Vagina (tissue), 2 donors: ENCODE measurements at regions not wholly inside any gene's neighbourhood (a gene's known extent, or its start where the extent isn't known, plus 50 kb on each side); places are given as distances from the start of the nearest gene placed in this dataset.

Experiments
- DNase-seq, 2 donors: peaks; one replicate each; pipeline ENCODE4 v3.0.0-alpha.2; 2017; ENCODE audit errors: extremely low spot score in 2 of 2
- H3K27ac ChIP-seq: fragments of 200-600 bp; sonication (generic); one replicate; pipeline ENCODE4 v1.5.1; 2019
- H3K27me3 ChIP-seq: fragments of 200-600 bp; sonication (generic); one replicate; pipeline ENCODE4 v1.5.1; 2019
- H3K36me3 ChIP-seq, 2 donors: fragments of 200-600 bp; sonication (generic); one replicate each; pipeline ENCODE4 v1.5.1; 2017 to 2019
- H3K4me1 ChIP-seq: fragments of 200-600 bp; sonication (generic); one replicate; pipeline ENCODE4 v1.5.1; 2019
- H3K4me3 ChIP-seq, 2 donors: fragments of 200-600 bp; sonication (generic); 1 replicate in 1 of 2; 2 replicates in 1 of 2; pipeline ENCODE4 v1.5.1; 2016 to 2019
- H3K9me3 ChIP-seq: fragments of 200-600 bp; sonication (generic); one replicate; pipeline ENCODE4 v1.5.1; 2019
- CTCF ChIP-seq, 3 experiments: fragments of 450-650 bp in 2 of 3; fragments of 200-600 bp in 1 of 3; sonication (generic) in 1 of 3; IDR thresholded peaks; one replicate each; pipeline ENCODE4 v1.5.1; 2017 to 2019; ENCODE audit warnings: antibody characterized with exemption in 3 of 3, mild to moderate bottlenecking in 2 of 3, moderate library complexity in 2 of 3
- POLR2A ChIP-seq, 2 donors: fragments of 450-650 bp; IDR thresholded peaks; one replicate each; pipeline ENCODE4 v1.6.1; 2017; ENCODE audit warnings: antibody characterized with exemption in 2 of 2, mild to moderate bottlenecking in 2 of 2, moderate library complexity in 2 of 2
- POLR2AphosphoS5 ChIP-seq, 2 donors: sonication (generic); formaldehyde crosslinking; IDR thresholded peaks; one replicate each; pipeline ENCODE4 v1.9.0; 2017; ENCODE audit warnings: antibody characterized with exemption in 2 of 2, mild to moderate bottlenecking in 2 of 2, low read depth in 1 of 2; ENCODE audit not compliant: insufficient read depth in 1 of 2
- intact Hi-C: fragments of 100-400 bp; cut with DNase I; formaldehyde crosslinking; loops from one replicate; pipeline ENCODE4 v1.15.1; 2023

GRCh38 chr9:86563936-86564335 lies 209.7 kb upstream of the TUT7 start:
- DNase-seq, result no peak
- no peak overlapping the region for H3K27ac ChIP-seq

GRCh38 chr9:86563350-86563749 lies 209.1 kb upstream of the TUT7 start:
- Histone ChIP-seq H3K4me1 (peaks cover 14% of the 10 kb centered on the region), H3K9me3 (no peaks in the 10 kb centered on the region), H3K27ac (no peak overlapping the region), H3K27me3 (no peaks in the 10 kb centered on the region), H3K36me3 (no peaks in the 10 kb centered on the region), H3K4me3 (no peak overlapping the region)
- DNase-seq, result no peak
- TF ChIP-seq CTCF (IDR thresholded peaks at IDR 0.05), result no peak
- intact Hi-C loops, result no loop called here

More at GRCh38 chr9:86563936-86564335, 209.7 kb upstream of the TUT7 start:
- H3K4me3 ChIP-seq, result no peak overlapping the region
- no peaks in the 10 kb centered on the region for H3K9me3 ChIP-seq
- H3K36me3 ChIP-seq, result no peaks in the 10 kb centered on the region
- H3K27me3 ChIP-seq, result no peaks in the 10 kb centered on the region
- no peak for TF ChIP-seq POLR2AphosphoS5 (IDR thresholded peaks at IDR 0.05; ENCODE audit: insufficient read depth in 1 of 2, low read depth in 1 of 2)
- no peak for TF ChIP-seq CTCF (IDR thresholded peaks at IDR 0.05)
- TF ChIP-seq POLR2A (IDR thresholded peaks at IDR 0.05), result no peak
- intact Hi-C loops, result no loop called here
- H3K4me1 ChIP-seq, result peaks cover 14% of the 10 kb centered on the region

GRCh38 chr9:86562691-86563090 lies 208.5 kb upstream of the TUT7 start:
- Histone ChIP-seq H3K36me3 (no peaks in the 10 kb centered on the region), H3K9me3 (no peaks in the 10 kb centered on the region), H3K4me1 (peaks cover 14% of the 10 kb centered on the region), H3K4me3 (no peak overlapping the region), H3K27me3 (no peaks in the 10 kb centered on the region), H3K27ac (no peak overlapping the region)
- TF ChIP-seq CTCF (IDR thresholded peaks at IDR 0.05) (no peak), POLR2AphosphoS5 (IDR thresholded peaks at IDR 0.05; ENCODE audit: insufficient read depth in 1 of 2, low read depth in 1 of 2) (no peak), POLR2A (IDR thresholded peaks at IDR 0.05) (no peak)
- intact Hi-C loops, result no loop called here
- no peak for DNase-seq

- no peak overlapping the region for H3K27ac ChIP-seq
- TF ChIP-seq POLR2AphosphoS5 (IDR thresholded peaks at IDR 0.05; ENCODE audit: insufficient read depth in 1 of 2, low read depth in 1 of 2) (no peak), CTCF (IDR thresholded peaks at IDR 0.05) (no peak), POLR2A (IDR thresholded peaks at IDR 0.05) (no peak)
- no peaks in the 10 kb centered on the region for H3K36me3 ChIP-seq
- peaks cover 5% of the 10 kb centered on the region for H3K4me1 ChIP-seq
- H3K4me3 ChIP-seq, result no peak overlapping the region
- H3K9me3 ChIP-seq, result no peaks in the 10 kb centered on the region
- intact Hi-C loops, result no loop called here
- no peaks in the 10 kb centered on the region for H3K27me3 ChIP-seq
- no peak for DNase-seq
These were observed 203.7 kb upstream of the TUT7 start for GRCh38 chr9:86557918-86558317.

- no peaks in the 10 kb centered on the region for H3K9me3 ChIP-seq
- H3K36me3 ChIP-seq, result no peaks in the 10 kb centered on the region
- no peaks in the 10 kb centered on the region for H3K4me1 ChIP-seq
- DNase-seq, result no peak
- intact Hi-C loops, result no loop called here
- no peak overlapping the region for H3K4me3 ChIP-seq
- TF ChIP-seq POLR2A (IDR thresholded peaks at IDR 0.05), result no peak
- TF ChIP-seq POLR2AphosphoS5 (IDR thresholded peaks at IDR 0.05; ENCODE audit: insufficient read depth in 1 of 2, low read depth in 1 of 2), result no peak
- no peak for TF ChIP-seq CTCF (IDR thresholded peaks at IDR 0.05)
- no peaks in the 10 kb centered on the region for H3K27me3 ChIP-seq
- H3K27ac ChIP-seq, result no peak overlapping the region
These were observed 203.0 kb upstream of the TUT7 start for GRCh38 chr9:86557063-86557766.
